Kidney capillary endothelial cell (primary cell): ENCODE measurements at regions not wholly inside any gene's neighbourhood (a gene's known extent, or its start where the extent isn't known, plus 50 kb on each side); places are given as distances from the start of the nearest gene placed in this dataset.

Experiments
- DNase-seq: peaks from one replicate; pipeline ENCODE4 v3.0.0-alpha.2; 2018; ENCODE audit warnings: low spot score

DNA sequence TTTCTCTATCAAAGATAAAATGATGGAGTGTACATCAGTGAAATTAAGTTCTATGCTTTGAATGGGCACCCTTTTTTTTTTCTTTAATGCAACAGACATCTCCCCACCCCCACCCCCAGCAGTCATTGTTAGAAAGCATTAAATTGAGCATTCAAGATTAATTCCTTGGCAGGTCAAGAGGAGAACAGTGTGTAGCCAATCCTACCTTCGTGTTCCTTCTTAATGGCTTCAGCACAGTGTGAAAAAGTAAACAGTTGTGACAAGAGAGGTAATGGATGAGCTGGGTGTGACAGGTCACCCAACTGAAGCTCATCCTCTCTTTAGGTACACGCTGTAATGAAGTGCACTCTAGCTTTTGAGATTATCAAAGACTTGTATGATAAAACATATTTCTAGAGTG is 198.5 kb upstream of the RARB start:
- no peak for DNase-seq

DNA sequence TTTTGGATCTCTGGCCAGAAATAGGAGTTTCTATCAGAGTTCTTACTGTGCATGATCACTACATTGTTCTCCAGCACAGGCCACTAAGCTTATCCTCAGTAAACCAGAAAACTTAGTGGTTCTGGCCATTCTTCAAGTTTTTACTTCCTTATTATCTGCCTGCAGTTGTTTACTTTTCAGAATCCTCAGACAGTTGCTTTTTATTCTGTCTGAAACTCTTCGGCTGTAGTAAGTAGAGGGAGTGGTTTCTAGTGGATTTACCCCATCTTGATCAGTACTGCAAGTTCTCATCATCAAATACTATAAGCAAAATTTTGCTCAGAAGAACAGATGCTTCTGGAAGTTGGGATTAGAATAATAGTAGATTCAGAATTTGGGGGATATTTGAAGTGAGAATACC is 193.0 kb upstream of the RARB start:
- DNase-seq = no peak

DNA sequence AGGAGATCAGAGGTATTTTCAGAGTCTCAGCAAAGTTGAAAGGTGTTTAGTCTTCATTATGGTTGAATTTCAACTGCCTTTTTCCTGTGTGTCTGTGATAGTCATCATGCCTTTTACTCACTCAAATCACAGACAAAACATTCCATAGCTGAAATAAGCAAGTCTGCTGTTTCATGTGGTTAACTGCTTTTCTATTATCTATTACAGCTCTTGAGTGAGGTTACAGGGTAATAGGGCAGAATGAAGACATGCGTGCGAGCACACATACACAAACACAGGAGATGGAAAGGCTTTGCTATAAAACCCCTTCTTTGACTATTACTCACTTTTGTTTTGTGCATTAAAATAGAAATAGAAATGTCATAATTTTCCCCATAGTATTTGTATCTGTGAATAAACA is 192.6 kb upstream of the RARB start:
- no peak for DNase-seq

DNA sequence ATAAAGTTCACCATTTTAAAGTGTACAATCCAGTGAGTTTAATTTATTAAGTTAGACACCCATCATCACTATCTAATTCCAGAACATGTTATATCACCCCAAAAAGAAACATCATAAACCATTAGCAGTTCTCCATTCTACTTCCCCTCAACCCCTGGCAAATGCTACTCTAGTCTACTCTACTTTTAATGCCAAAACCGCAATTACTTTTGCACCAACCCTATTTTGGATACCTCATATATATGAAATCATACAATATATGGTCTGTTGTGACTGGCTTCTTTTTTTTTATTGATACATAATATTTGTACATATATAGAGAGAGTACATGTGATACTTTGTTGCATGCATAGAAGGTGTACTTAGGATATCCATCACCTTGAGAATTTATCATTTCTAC is 190.5 kb upstream of the RARB start:
- no peak for DNase-seq

DNA sequence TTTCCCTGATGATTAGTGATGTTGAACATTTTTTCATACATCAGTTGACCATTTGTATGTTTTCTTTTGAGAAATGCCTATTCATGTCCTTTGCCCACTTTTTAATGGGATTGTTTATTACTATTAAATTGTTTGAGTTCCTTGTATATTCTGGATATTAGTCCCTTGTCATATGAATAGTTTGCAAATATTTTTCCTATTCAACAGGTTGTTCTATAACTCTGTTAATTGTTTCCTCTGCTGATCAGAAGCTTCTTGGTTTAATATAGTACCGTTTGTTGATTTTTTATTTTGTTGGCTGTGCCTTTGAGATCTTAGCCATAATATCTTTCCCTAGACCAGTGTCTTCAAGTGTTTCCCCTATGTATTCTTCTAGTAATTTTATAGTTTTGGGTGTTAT is 189.0 kb upstream of the RARB start:
- no peak for DNase-seq

DNA sequence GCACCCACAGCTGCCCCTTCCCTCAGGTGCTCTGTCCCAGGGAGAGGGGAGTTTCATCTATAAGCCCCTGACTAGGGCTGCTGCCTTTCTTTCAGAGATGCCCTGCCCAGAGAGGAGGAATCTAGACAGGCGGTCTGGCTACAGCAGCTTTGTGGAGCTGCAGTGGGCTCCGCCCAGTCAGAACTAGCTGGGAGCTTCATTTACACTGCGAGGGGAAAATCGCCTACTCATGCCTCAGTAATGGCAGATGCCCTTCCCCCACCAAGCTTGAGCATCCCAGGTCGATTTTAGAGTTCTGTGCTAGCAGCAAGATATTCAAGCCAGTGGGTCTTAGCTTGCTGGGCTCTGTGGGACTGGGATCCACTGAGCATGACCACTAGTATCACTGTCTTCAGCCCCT is 181.2 kb upstream of the RARB start:
- DNase-seq = no peak

DNA sequence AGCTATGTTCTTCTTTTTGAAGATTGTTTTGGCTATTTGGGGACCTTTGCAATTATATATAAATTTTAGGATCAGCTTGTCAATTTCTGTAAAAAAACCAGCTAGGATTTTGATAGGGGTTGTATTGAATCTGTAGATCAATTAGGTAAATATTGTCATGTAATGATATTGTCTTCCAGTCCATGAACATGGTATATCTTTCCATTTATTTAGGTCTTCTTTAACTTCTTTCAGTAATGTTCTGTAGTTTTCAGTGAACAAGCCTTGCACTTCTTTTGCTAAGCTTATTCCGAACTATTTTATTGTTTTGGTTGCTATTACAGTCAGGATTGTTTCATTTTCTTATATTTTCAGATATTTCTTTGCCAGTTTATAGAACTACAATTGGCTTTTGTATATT is 175.8 kb upstream of the RARB start:
- DNase-seq = no peak

DNA sequence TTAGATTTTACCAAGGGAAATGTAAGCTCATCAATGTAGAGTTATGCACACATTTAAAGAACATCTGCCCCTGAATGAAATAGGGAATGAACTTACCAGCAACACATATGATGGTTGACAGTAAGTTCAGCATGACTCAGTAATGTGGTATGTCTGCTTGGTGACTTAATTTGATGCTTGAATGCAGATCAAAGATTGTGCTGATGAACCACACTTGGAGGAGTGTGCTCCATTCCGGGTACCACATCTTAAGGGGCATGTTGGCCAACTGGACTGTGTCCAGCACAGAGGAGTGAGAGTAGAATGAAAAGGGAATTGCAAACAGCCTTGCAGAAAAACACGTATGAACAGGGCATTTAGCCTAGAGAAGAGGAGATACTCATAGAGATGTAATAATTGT is 171.0 kb upstream of the RARB start:
- no peak for DNase-seq

DNA sequence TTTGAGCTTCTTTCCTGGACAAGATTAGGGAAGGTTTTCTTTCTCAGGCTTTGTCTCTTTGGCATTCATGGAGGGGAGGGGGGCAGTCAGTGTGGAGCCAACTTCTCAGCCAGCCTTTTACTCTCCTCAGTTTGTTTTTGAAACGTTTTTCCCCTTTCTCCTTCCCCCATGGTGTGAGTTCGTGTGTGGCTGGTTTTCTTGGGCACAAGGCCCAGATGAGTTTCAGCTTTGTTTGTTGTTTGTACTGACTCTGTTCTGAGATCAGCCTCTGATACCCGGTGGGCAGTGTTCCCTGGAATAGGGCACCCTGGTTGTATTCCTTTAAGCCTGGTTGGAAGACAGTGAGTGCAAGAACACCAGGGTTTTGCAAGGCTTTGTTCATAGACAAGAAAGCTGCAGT is 168.2 kb upstream of the RARB start:
- no peak for DNase-seq

DNA sequence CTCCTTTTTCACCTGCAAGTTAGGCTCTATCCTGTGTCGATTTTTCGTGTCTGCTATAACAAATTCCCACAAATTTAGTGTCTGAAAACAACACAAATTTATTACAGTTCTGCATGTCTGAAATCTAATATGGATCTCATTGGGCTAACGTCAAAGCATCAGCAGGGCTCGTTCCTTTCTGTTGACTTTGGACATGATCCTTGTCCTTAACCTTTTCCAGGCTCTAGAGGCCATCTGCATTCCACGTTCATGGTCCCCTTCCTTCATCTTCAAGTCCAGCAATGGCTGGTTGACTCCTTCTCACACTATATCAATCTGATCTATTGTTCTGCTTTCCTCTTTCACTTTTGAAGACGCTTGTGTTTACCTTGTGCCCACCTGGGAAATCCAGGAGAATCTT is 165.7 kb upstream of the RARB start:
- no peak for DNase-seq

DNA sequence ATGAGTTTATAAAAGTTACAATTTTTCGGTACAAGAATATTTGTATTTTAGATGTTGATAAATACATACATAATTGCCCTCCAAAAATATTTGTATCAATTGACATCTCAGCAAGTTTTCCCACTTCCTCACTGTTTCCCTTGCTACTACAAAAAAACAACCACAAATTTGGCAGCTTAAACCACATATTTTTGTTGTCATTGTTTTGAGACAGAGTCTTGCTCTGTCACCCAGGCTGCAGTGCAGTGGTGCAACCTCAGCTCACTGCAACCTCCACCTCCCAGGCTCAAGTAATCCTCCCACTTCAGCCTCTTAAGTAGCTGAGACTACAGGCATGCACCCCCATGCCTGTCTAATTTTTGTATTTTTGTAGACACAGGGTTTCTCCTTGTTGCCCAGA is 162.8 kb upstream of the RARB start:
- no peak for DNase-seq

DNA sequence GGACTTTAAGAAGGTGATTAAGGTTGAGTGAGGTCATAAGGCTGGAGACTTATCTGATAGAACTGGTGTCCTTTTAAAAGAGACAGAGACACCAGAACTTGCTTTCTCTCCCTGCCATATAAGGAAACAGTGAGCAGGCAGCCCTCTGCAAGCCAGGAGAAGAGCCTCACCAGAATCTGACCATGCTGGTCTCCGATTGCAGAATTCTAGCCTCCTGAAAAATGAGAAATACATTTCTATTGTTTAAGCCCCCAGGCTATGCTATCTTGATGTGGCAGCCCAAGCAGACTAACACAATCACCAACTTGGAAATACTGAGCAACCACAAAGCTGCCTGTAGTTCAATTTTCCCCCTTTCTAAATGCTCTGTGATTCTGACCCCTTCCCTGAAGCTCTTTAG is 161.4 kb upstream of the RARB start:
- DNase-seq = no peak

DNA sequence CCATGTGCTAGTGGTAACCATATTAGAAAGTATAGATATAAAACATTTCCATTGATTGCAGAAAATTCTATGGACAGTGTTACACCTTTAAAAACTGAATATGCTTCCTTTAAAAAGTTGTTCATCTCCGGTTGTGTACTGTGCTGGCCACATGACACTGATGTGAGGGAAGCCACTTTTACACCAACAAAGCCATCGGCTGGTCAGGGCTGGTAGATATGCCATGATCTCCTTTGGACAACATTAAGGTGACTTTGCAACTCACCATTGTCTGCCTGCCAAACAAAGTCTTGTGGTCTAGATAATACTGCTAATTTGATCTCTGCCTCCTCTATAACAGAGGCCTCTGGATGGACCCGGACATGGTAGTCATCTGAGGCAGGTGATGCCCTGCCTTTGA is 156.0 kb upstream of the RARB start:
- no peak for DNase-seq

DNA sequence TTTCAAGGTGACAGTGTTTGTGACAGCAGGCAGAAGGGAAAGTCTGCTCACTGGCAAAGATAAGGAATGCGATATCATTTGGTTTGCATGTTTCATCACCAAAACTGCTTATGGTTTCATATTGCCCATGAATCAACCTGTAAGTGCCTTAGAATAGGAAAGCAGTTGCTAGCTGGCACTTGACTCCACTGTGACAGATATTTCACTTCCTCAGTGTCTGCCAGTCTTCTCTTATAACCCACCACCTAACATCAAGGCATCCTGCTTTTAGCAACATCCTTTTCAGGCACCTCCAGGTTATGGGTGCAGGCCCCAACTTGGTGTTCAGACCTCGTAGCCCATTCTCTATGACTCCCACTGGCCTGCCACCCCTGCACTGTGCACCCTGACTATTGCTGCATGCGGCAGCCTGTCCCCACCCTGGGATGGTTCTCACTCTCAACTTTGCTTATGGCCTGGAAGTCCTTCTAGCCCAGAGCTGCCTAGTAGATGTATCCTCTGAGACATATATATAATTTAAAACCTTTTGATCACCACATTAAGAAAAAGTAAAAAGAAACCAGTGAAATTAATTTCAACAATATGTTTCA is 154.4 kb upstream of the RARB start:
- DNase-seq = no peak

DNA sequence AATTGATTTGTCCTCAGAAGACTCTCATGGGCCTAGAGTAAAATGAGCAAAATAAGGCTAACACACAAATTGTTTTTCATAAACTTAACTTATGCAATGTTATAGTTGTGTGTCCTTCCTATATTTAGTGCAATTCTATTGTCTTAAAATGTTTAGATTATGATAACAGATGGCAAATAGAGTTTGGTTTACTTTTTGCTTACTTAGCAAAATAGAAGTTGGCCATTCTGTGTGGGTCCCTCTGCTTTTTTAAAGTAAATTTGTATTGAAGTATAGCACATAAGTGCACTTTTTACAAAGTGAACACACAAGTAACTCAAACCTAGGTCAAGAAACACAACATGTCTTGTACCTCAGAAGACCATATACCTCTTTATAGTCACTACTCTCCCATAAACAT is 150.6 kb upstream of the RARB start:
- no peak for DNase-seq

DNA sequence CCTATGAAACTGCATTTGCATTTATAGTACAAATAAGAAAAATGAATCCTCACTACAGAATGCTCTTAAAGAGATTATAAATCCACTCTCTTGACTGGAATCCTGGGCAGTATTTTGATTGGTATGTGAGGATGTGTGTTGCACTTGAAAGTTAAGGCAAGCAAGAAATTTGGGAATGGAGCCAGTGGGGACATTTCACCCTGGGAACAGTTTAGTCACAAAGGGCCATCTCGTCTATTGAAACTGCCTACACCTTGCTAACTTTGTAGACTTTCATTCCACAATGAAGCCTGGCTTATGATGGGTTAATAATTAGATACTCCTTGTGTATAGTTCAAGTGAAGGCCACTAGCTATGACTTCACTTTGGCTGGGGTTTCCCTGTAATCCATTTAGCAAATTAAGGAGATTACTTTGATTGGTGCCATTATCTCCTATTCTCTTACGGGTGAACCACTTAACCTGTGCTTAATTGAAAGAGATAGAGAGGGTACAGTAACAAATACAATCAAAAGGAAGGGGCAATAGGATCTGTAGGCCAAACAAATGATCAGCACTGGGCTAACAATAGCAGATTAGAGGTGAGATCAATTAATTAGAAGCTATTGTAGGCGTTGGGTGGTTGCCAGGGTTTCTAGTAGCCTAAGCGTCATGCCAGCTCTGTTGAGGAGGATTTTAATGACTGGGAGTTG is 146.9 kb upstream of the RARB start:
- DNase-seq = no peak

DNA sequence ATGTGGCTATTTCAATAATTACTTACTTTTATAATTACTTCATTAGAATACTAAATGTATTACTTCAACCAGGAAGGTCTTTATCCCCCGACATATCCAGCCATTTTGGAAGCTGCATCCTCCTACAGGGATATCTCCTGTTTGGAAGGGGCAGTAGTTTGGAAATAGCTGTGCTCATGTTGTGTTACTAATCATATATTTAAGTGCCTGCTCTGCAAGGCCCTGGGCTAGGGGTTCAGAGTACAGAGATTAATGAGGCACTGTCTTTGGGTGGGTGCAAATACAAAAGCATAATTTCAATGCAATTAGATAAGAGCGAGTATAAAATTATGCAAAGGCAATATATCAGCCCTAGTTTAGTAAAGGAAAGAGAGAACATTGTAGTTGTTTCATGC is 146.3 kb upstream of the RARB start:
- no peak for DNase-seq

DNA sequence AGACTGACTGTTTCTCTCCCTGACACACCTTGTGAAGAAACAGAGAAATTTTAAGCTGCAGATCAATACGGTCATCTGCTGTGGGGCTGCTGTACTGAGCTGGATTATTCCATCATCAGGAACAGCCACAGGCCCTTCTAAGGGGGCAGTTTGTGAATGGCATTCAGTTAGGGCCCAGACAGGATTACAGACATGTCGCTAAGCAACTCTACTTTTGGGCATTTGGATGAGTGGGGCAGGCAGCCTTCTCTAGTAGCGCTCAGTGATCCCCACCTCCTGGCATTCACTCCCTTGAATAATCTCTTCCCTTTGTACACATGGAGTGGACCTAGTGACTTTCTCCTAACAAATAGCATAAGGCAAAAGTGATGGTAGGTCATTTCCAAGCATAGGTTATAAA is 144.4 kb upstream of the RARB start:
- DNase-seq = no peak

DNA sequence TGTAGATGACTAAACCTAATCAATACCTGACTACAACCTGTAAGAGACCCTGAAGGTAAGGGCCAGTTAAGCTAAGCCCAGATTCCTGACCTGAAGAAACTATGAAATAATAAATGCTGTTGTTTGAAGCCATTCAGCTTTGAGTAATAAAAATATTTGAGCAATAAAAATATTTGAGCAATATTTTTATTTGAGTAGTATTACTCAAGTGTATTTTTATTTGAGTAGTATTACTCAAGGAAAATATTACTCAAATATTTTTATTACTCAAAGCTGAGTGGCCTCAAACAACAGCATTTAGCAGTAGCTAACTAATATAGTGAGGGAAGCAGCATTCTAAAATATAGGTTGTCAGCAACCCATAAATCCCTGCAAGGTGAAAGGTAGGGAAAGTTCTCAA is 143.8 kb upstream of the RARB start:
- no peak for DNase-seq

DNA sequence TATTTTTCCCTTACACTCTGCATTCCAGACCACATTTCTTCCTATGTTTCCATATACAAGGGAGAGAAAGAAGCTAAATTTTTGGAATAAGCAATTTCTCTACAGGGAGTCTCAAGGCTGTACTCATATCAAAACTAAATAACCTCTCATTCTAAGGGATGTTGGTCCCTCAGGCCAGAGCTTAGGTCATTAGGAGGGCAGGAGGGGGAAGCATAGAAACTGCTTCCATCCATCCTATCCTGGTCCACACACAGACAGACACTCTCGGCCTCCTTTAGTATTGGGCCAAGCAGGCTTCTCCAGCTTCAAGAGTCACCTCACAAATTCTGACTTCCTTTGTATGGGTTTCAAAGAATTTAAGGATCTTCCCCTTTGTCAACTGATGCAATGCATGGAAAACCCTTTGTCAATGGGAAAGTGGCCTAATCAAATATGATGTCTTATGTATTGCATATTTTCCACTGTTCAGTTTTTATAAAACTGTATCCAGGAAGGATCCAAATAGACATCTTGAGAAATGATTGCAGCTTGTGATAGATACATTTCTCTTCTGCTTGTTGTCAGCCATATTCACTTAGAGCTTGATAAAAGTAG is 140.7 kb upstream of the RARB start:
- no peak for DNase-seq

DNA sequence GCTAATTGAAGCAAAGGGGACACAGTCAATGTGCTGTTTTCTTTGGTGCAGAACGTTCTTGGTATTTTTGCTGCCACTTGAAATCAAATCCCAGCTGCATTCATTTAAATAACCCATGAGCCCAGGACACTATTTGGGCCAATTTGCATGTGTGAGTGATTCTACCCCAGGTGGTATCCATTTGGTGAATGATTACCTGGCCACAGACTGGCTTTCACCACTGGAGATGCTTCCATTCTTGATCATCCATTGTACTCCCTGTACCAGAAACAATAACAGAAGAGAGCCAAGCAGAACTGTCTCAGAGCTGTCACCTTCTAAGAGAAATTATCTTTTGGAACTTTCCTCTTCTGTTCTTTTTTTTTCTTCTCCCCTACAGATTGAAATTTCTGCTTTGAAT is 139.7 kb upstream of the RARB start:
- DNase-seq = no peak

DNA sequence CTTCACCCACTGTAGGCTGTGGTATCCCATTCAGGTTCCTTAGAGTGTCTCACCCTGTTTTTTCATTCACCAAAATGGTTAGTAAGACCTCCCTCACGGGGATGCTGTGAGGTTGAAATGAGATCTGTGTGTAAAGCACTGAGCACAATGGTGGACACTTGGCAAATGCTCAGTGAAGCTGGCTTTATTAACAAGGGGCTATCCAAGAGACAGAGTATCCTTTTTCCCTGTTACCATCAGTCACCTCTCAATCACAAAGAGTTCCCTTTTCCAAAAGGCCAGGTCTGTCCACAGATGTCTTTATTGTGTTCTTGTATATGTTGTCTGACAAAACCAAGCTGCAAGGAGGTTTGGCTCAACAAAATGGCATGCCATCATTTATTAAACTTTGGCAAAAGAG is 138.9 kb upstream of the RARB start:
- DNase-seq = no peak

DNA sequence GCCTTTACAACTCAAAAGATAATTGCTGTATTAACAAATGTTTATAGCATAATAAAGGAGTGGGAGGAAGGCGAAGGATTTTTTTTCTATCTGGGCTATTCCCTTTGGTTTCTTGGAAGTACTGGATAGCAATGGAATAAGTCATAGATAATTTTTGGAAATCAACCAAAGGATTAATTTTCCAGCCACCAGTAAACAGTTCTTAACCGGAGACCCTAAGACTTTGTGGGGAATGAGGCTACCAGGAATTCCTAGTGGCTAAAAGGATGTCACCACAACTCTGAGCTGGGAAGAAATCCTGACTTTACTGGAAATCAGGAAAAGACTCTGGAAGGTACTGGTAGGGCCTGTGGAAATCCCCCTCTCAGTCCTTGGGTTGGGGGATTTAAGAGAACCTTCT is 138.4 kb upstream of the RARB start:
- no peak for DNase-seq

DNA sequence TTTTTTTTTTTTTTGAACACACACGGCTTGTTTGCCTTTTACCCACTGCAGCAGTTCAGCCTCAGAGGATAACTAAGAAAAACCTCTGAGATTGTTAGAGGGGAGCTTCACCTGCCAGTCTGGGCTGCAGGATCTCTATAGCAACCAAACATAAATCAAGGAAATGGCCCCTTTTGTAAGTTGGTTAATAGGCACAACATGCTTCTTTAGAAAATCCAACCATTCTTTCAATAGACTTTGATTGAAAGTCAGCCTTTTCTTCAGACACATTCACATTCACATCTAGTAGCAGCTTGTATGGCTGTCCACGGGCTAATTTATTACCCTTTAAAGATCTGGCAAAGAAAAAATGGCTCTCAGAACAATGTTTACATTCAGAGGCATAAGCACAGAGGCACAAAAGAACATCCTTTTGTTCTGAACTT is 136.6 kb upstream of the RARB start:
- no peak for DNase-seq
